Subcutaneous abdominal adipose tissue (tissue), 5 donors: ENCODE measurements at regions not wholly inside any gene's neighbourhood (a gene's known extent, or its start where the extent isn't known, plus 50 kb on each side); places are given as distances from the start of the nearest gene placed in this dataset.
"Not testable (repeated sequence)": the region's sequence is repeated elsewhere in the genome, so short reads cannot be mapped to it uniquely, and the experiment has no call there.

Source experiments
- H3K27ac ChIP-seq: one replicate; pipeline ENCODE4 v1.7.0; 2013; ENCODE audit warnings: low read depth, mild to moderate bottlenecking, inconsistent platforms, low read length, moderate library complexity
- H3K27me3 ChIP-seq, 5 donors: one replicate each; pipeline ENCODE4 v1.7.0; 2013; ENCODE audit warnings: low read length in 5 of 5, inconsistent platforms in 1 of 5; ENCODE audit not compliant: control insufficient read depth in 5 of 5, insufficient read depth in 4 of 5
- H3K36me3 ChIP-seq, 5 donors: one replicate each; pipeline ENCODE4 v1.7.0; 2013; ENCODE audit warnings: low read length in 5 of 5; ENCODE audit not compliant: control insufficient read depth in 5 of 5, insufficient read depth in 5 of 5
- H3K4me1 ChIP-seq, 5 donors: one replicate each; pipeline ENCODE4 v1.7.0; 2013; ENCODE audit warnings: low read length in 5 of 5, mild to moderate bottlenecking in 3 of 5, moderate library complexity in 1 of 5; ENCODE audit not compliant: control insufficient read depth in 5 of 5, insufficient read depth in 5 of 5
- H3K4me3 ChIP-seq, 5 donors: one replicate each; pipeline ENCODE4 v1.7.0; 2013; ENCODE audit warnings: low read length in 5 of 5, low read depth in 1 of 5
- H3K9ac ChIP-seq, 5 donors: one replicate each; pipeline ENCODE4 v1.7.0; 2013; ENCODE audit warnings: low read length in 5 of 5, mild to moderate bottlenecking in 4 of 5, moderate library complexity in 3 of 5
- H3K9me3 ChIP-seq, 5 donors: one replicate each; pipeline ENCODE4 v1.7.0; 2013; ENCODE audit warnings: low read length in 5 of 5; ENCODE audit not compliant: control insufficient read depth in 5 of 5
- donor health status: healthy.
- donor health status: healthy.
- donor health status: healthy.
- donor health status: healthy.
- donor health status: healthy.

DNA sequence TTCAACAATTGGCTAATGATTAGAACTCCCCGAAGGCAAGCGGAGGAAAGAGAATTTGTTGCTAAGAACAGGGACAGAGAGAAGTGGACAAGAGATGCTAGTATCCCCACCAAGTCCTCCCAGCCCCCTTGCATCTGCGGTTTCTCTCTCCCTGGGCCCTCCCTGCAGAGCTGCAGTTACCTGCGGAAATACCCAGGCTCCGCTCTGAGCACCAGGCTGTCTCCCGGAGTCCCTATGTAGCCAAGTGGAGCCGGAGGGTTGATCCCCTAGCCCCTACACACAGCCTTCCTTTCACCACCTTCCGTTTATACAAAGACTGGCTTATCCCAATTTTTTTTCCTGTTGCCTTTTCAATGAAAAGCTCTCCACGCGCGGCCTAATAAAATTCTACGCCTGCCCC lies 834.4 kb downstream of the KCNJ2 start:
- Histone ChIP-seq H3K27me3 (no peaks in the 10 kb centered on the region), H3K36me3 (no peaks in the 10 kb centered on the region), H3K4me1 (no peaks in the 10 kb centered on the region), H3K27ac (no peak overlapping the region), H3K9ac (no peak overlapping the region), H3K9me3 (peaks cover 0 to 2% (median 0%) of the 10 kb centered on the region in 5 donors), H3K4me3 (no peak overlapping the region)

- no peak overlapping the region for H3K27ac ChIP-seq
- no peak overlapping the region for H3K4me3 ChIP-seq
- H3K36me3 ChIP-seq = no peaks in the 10 kb centered on the region
- H3K9ac ChIP-seq = no peak overlapping the region
- no peaks in the 10 kb centered on the region for H3K4me1 ChIP-seq
- no peaks in the 10 kb centered on the region for H3K27me3 ChIP-seq
- H3K9me3 ChIP-seq = peaks cover 0 to 2% (median 0%) of the 10 kb centered on the region in 5 donors
These were observed 835.1 kb downstream of the KCNJ2 start for GRCh38 chr17:71004413-71004812.

GRCh38 chr17:71011391-71011790 lies 842.1 kb downstream of the KCNJ2 start:
- Histone ChIP-seq H3K27me3 (no peaks in the 10 kb centered on the region), H3K36me3 (no peaks in the 10 kb centered on the region), H3K9ac (no peak overlapping the region), H3K4me1 (no peaks in the 10 kb centered on the region), H3K27ac (no peak overlapping the region), H3K9me3 (peaks cover 0 to 4% (median 0%) of the 10 kb centered on the region in 5 donors), H3K4me3 (no peak overlapping the region)

DNA sequence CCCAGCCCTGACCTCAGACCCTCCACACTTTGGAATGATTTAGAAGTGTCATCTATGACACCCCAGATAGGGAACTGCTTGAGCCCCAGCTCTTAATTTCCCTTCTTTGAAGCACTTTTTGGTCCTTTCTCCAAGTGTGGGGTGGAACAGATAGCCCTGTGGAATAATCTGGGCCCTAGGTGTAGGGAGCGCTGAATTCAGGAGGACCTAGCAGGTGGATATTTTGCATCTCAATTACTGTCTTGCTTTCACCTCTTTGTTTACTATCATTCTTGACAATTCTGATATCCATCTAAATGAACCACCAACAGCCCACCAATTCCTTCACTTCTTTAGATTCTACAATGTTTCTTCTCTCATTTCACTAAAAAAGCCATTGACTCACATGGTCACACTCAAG lies 850.4 kb downstream of the KCNJ2 start:
- Histone ChIP-seq H3K36me3 (no peaks in the 10 kb centered on the region), H3K9me3 (no peaks in the 10 kb centered on the region), H3K4me1 (no peaks in the 10 kb centered on the region), H3K27ac (no peak overlapping the region), H3K4me3 (no peak overlapping the region), H3K27me3 (no peaks in the 10 kb centered on the region), H3K9ac (no peak overlapping the region)

DNA sequence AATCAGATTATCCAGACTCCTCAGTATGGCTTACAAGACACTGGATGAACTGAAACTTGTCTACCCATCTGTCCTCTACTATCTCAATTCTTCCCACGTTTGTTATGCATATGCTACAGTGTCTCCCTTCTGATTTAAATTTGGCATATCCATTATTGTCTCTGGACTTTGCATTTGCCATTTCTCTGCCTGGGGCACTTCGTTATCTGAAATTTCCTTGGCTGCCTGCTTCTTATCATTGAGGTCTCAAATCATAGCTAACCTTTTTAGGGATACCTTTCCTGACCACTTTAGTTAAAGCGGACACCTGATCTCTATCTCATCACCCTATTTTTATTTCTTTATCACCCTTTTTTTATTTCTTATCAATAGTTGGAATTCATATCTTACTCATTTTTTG lies 853.4 kb downstream of the KCNJ2 start:
- no peaks in the 10 kb centered on the region for H3K9me3 ChIP-seq
- H3K9ac ChIP-seq = no peak overlapping the region
- H3K4me1 ChIP-seq = no peaks in the 10 kb centered on the region
- no peak overlapping the region for H3K27ac ChIP-seq
- H3K36me3 ChIP-seq = no peaks in the 10 kb centered on the region
- H3K27me3 ChIP-seq = no peaks in the 10 kb centered on the region
- H3K4me3 ChIP-seq = no peak overlapping the region

DNA sequence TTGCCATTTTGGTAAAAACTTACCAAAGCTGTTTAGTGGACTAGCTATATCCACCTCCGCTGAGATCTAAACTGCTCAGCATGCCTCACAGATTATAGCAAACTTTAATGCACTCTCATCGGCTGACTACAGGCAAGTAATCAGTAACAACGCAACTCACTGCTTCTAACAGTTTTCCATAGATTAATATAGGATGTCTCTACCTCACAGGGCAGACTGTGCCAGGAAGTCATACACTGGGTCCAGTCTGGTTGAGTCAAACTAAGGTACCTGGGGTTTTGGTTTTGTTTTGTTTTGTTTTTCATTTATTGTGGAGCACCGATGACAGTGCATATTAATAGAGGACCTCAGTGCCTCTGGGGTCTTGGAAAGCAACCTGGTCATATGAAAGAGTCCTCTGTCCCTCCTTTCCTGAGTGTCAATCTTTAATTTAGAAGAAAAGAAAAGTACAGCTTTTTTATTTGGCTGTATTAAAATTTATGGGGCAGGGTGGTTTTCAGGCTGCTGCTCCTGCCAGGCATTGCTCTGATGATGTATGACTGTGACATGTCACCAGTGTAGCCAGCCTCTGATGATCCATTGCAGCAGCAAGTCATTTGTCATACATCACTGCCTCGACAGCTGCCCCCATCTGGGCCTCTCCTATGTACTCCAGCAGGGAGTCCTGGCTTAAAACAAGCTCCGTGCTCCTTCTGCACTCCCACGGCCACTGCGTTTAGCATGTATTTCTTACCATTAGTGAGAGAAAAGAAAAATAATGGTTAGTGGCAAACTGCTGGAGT lies 854.1 kb downstream of the KCNJ2 start:
- Histone ChIP-seq H3K4me3 (no peak overlapping the region), H3K9me3 (no peaks in the 10 kb centered on the region), H3K36me3 (no peaks in the 10 kb centered on the region), H3K27me3 (no peaks in the 10 kb centered on the region), H3K27ac (no peak overlapping the region), H3K4me1 (no peaks in the 10 kb centered on the region), H3K9ac (no peak overlapping the region)

DNA sequence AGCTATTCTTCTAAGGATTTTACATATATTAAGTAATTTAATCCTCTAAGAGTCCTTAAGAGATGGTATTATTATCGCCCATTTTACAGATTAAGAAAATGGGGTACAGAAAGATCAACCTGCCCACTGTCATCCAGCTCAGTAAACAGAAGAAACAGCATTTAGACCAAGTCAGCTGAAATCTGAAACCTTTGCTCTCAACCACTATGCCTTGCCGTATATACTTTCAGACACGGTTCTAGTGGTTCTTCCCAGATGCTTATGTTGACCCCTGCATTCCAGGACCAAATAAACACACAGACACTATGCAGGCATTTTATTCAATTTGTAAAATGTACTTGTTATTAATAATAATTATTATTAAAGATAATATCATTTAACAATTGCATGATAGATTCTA lies 854.8 kb downstream of the KCNJ2 start:
- Histone ChIP-seq H3K27ac (no peak overlapping the region), H3K9ac (no peak overlapping the region), H3K4me3 (no peak overlapping the region), H3K27me3 (no peaks in the 10 kb centered on the region), H3K4me1 (no peaks in the 10 kb centered on the region), H3K9me3 (no peaks in the 10 kb centered on the region), H3K36me3 (no peaks in the 10 kb centered on the region)

- H3K4me3 ChIP-seq = no peak overlapping the region
- H3K9me3 ChIP-seq = no peaks in the 10 kb centered on the region
- no peak overlapping the region for H3K9ac ChIP-seq
- H3K36me3 ChIP-seq = no peaks in the 10 kb centered on the region
- no peaks in the 10 kb centered on the region for H3K4me1 ChIP-seq
- H3K27me3 ChIP-seq = no peaks in the 10 kb centered on the region
- H3K27ac ChIP-seq = no peak overlapping the region
These were observed 855.6 kb downstream of the KCNJ2 start for GRCh38 chr17:71024969-71025368.

DNA sequence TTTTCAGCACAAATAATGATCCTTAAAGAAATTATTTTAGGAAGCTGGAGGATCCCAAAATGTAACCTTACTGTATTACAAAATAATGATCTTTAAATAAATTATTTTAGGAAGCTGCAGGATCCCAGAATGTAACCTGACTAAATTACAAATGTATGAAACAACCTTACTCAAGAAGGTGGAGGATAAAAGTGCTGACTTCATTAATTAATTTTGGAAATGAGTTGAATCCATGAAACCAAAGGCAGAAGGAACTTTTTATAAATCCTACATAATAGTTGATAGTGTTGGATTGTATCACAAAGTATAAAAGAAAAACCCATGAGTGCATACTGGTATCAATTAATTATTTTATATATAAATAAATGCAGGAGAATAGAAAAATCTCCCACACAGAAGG lies 859.9 kb downstream of the KCNJ2 start:
- Histone ChIP-seq H3K27me3 (no peaks in the 10 kb centered on the region), H3K9ac (no peak overlapping the region), H3K9me3 (no peaks in the 10 kb centered on the region)

DNA sequence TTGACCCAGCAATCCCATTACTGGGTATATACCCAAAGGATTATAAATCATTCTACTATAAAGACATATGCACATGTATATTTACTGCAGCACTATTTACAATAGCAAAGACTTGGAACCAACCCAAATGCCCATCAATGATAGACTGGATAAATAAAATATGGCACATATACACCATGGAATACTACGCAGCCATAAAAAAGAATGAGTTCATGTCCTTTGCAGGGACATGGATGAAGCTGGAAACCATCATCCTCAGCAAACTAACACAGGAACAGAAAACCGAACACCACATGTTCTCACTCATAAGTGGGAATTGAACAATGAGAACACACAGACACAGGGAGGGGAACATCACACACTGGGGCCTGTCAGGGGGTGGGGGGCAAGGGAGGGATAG lies 862.0 kb downstream of the KCNJ2 start:
- not testable (repeated sequence) for H3K4me1 ChIP-seq, H3K9ac ChIP-seq, H3K36me3 ChIP-seq, H3K9me3 ChIP-seq, H3K4me3 ChIP-seq, H3K27me3 ChIP-seq, H3K27ac ChIP-seq

More for the DNA sequence above, 859.9 kb downstream of the KCNJ2 start:
- Histone ChIP-seq H3K4me3 (no peak overlapping the region), H3K4me1 (no peaks in the 10 kb centered on the region), H3K36me3 (no peaks in the 10 kb centered on the region), H3K27ac (no peak overlapping the region)
